Gastroesophageal sphincter (tissue), 2 donors: ENCODE measurements at regions not wholly inside any gene's neighbourhood (a gene's known extent, or its start where the extent isn't known, plus 50 kb on each side); places are given as distances from the start of the nearest gene placed in this dataset.

Source experiments
- POLR2A ChIP-seq, 2 donors: fragments of 450-650 bp; IDR thresholded peaks; one replicate each; pipeline ENCODE4 v1.6.1; 2017; ENCODE audit warnings: antibody characterized with exemption in 2 of 2, mild to moderate bottlenecking in 2 of 2, moderate library complexity in 1 of 2
- POLR2AphosphoS5 ChIP-seq: sonication (generic); formaldehyde crosslinking; IDR thresholded peaks from one replicate; pipeline ENCODE4 v1.6.1; 2017; ENCODE audit warnings: antibody characterized with exemption

DNA sequence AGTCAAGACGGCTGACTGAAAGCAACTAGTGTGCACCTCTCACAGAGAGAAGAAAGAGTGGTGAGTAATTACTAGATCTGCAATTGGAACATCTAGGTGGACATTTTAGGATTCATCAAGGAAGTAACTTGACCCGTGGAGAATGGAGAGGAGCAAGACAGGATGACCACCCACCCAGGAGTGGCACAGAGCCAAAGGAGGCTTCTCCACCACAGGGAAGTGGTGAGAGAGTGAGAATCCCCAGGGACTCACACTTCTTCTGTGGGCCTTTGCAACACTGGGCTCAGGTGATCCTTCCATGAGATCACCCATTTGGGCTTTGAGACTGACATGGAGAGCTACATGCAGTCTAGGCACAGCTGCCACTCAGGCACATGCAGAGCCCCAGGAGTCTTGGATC, 132.8 kb upstream of the GALNT5 start:
- TF ChIP-seq POLR2AphosphoS5: no peak
- TF ChIP-seq POLR2A (IDR thresholded peaks at IDR 0.05): no peak
